Neuronal stem cell (in vitro differentiated cells): ENCODE measurements at regions not wholly inside any gene's neighbourhood (a gene's known extent, or its start where the extent isn't known, plus 50 kb on each side); places are given as distances from the start of the nearest gene placed in this dataset.
A peak's percentile ranks its signal among the peaks of the same experiment; 100 is the strongest.

Experiments
- DNase-seq: peaks from one replicate; pipeline ENCODE4 v3.0.0-alpha.2; 2013; ENCODE audit warnings: low spot score
- H2AFZ ChIP-seq: one replicate; pipeline ENCODE4 v1.6.1; 2013; ENCODE audit warnings: mild to moderate bottlenecking, low read length, inconsistent platforms
- H2AK5ac ChIP-seq: 2 replicates; pipeline ENCODE4 v1.6.1; 2013; ENCODE audit warnings: low read depth, mild to moderate bottlenecking, inconsistent platforms, low read length, moderate library complexity, mixed read lengths
- H2BK120ac ChIP-seq: 2 replicates; pipeline ENCODE4 v1.6.1; 2013; ENCODE audit warnings: low read depth, mild to moderate bottlenecking, inconsistent platforms, low read length, moderate library complexity, mixed read lengths
- H2BK12ac ChIP-seq: one replicate; pipeline ENCODE4 v1.6.1; 2013; ENCODE audit warnings: low read length, inconsistent platforms
- H2BK15ac ChIP-seq: 2 replicates; pipeline ENCODE4 v1.6.1; 2013; ENCODE audit warnings: mild to moderate bottlenecking, low read length, inconsistent platforms, mixed read lengths
- H2BK5ac ChIP-seq: one replicate; pipeline ENCODE4 v1.6.1; 2013; ENCODE audit warnings: inconsistent platforms, mild to moderate bottlenecking, low read length, moderate library complexity
- H3K14ac ChIP-seq: one replicate; pipeline ENCODE4 v1.6.1; 2013; ENCODE audit warnings: low read length, inconsistent platforms
- H3K18ac ChIP-seq: 2 replicates; pipeline ENCODE4 v1.6.1; 2013; ENCODE audit warnings: low read length, inconsistent platforms
- H3K23ac ChIP-seq: 2 replicates; pipeline ENCODE4 v1.6.1; 2013; ENCODE audit warnings: low read depth, mild to moderate bottlenecking, mixed read lengths, low read length, inconsistent platforms; ENCODE audit not compliant: poor library complexity
- H3K27ac ChIP-seq: replicated peaks from 3 replicates; pipeline ENCODE4 v1.5.1; 2013; ENCODE audit warnings: low read length, inconsistent platforms
- H3K27me3 ChIP-seq, 3 experiments: 2 replicates each; pipeline ENCODE4 v1.6.1; 2013; ENCODE audit warnings: low read length in 3 of 3, mild to moderate bottlenecking in 2 of 3, inconsistent platforms in 1 of 3, low read depth in 1 of 3, mixed read lengths in 1 of 3, moderate library complexity in 1 of 3; ENCODE audit not compliant: control insufficient read depth in 3 of 3, insufficient read depth in 3 of 3
- H3K36me3 ChIP-seq, 2 donors: replicated peaks in 1 of 2; 2 replicates each; pipeline ENCODE4 v1.6.1; 2013; ENCODE audit warnings: low read length in 2 of 2; ENCODE audit not compliant: control insufficient read depth in 2 of 2, insufficient read depth in 2 of 2
- H3K4ac ChIP-seq: 2 replicates; pipeline ENCODE4 v1.6.1; 2013; ENCODE audit warnings: inconsistent platforms, mild to moderate bottlenecking, low read length, moderate library complexity
- H3K4me1 ChIP-seq, 2 donors: 1 replicate in 1 of 2; 2 replicates in 1 of 2; pipeline ENCODE4 v1.6.1; 2013; ENCODE audit warnings: low read length in 2 of 2, low read depth in 1 of 2; ENCODE audit not compliant: control insufficient read depth in 2 of 2, insufficient read depth in 1 of 2
- H3K4me2 ChIP-seq: one replicate; pipeline ENCODE4 v1.6.1; 2013; ENCODE audit warnings: mild to moderate bottlenecking, low read length, inconsistent platforms; ENCODE audit not compliant: insufficient read depth, poor library complexity, severe bottlenecking
- H3K4me3 ChIP-seq, 2 donors: 2 replicates each; pipeline ENCODE4 v1.5.1; 2013; ENCODE audit warnings: low read length in 2 of 2, mild to moderate bottlenecking in 2 of 2, inconsistent platforms in 1 of 2, moderate library complexity in 1 of 2
- H3K79me1 ChIP-seq: one replicate; pipeline ENCODE4 v1.6.1; 2013; ENCODE audit warnings: low read depth, mild to moderate bottlenecking, inconsistent platforms, low read length, moderate library complexity
- H3K9ac ChIP-seq: one replicate; pipeline ENCODE4 v1.6.1; 2013; ENCODE audit warnings: mild to moderate bottlenecking, low read depth, low read length, inconsistent platforms; ENCODE audit not compliant: poor library complexity
- H3K9me3 ChIP-seq, 2 donors: replicated peaks in 1 of 2; 2 replicates each; pipeline versions ENCODE3 to v1.6.1; 2013; ENCODE audit warnings: low read length in 2 of 2, mild to moderate bottlenecking in 2 of 2, inconsistent platforms in 1 of 2, low read depth in 1 of 2, mixed read lengths in 1 of 2, moderate library complexity in 1 of 2; ENCODE audit not compliant: control insufficient read depth in 2 of 2, insufficient read depth in 1 of 2
- H4K8ac ChIP-seq: one replicate; pipeline ENCODE4 v1.6.1; 2013; ENCODE audit warnings: low read depth, mild to moderate bottlenecking, inconsistent platforms, low read length, moderate library complexity
- H4K91ac ChIP-seq: one replicate; pipeline ENCODE4 v1.6.1; 2013; ENCODE audit warnings: low read length, low read depth, mild to moderate bottlenecking, inconsistent platforms; ENCODE audit not compliant: poor library complexity
- WGBS, 2 donors: extraction: QIAGEN DNeasy Blood & Tissue Kit; methylation state at CpG; one replicate each; pipeline ENCODE4 v1.1.7; 2013; ENCODE audit warnings: missing lambda C conversion rate in 2 of 2, mixed read lengths in 1 of 2; ENCODE audit not compliant: insufficient read length in 2 of 2, insufficient replicate concordance in 1 of 2; ENCODE audit errors: extremely low coverage in 2 of 2; 5-methylcytosine and 5-hydroxymethylcytosine counted together

- H3K27ac ChIP-seq: no peak overlapping the region
- no peak overlapping the region for H3K4me2 ChIP-seq
- H3K4me3 ChIP-seq: no peak overlapping the region
- no peaks in the 10 kb centered on the region for H3K9me3 ChIP-seq
- H2BK120ac ChIP-seq: no peak overlapping the region
- H4K91ac ChIP-seq: no peak overlapping the region
- H3K36me3 ChIP-seq: no peaks in the 10 kb centered on the region
- H2BK15ac ChIP-seq: no peak overlapping the region
- H3K27me3 ChIP-seq: no peaks in the 10 kb centered on the region
- peaks cover 8% of the 10 kb centered on the region in 2 donors for H3K4me1 ChIP-seq
- H2AK5ac ChIP-seq: no peak overlapping the region
- H3K14ac ChIP-seq: no peak overlapping the region
- H2AFZ ChIP-seq: no peak overlapping the region
- DNase-seq: no peak
- H2BK5ac ChIP-seq: no peak overlapping the region
- no peak overlapping the region for H3K23ac ChIP-seq
- no peak overlapping the region for H2BK12ac ChIP-seq
- no peak overlapping the region for H3K18ac ChIP-seq
- no CpG with 5 or more reads among the region's 4 CpGs for WGBS, 2 donors
- H3K9ac ChIP-seq: no peak overlapping the region
- H3K79me1 ChIP-seq: no peaks in the 10 kb centered on the region
- no peak overlapping the region for H4K8ac ChIP-seq
- no peak overlapping the region for H3K4ac ChIP-seq
Observed at GRCh38 chr5:74419468-74419867, 221.1 kb downstream of the ENC1 start.

- Histone ChIP-seq H3K27me3 (no peaks in the 10 kb centered on the region), H3K4me1 (peaks cover 8 to 10% of the 10 kb centered on the region in 2 donors), H3K36me3 (no peaks in the 10 kb centered on the region), H3K4ac (no peak overlapping the region), H3K9me3 (no peaks in the 10 kb centered on the region), H2BK15ac (no peak overlapping the region), H3K4me2 (no peak overlapping the region), H3K27ac (no peak overlapping the region), H2BK120ac (no peak overlapping the region), H3K4me3 (no peak overlapping the region), H3K79me1 (no peaks in the 10 kb centered on the region), H4K8ac (no peak overlapping the region), H3K9ac (no peak overlapping the region), H3K18ac (no peak overlapping the region), H2BK12ac (no peak overlapping the region), H2BK5ac (no peak overlapping the region), H4K91ac (no peak overlapping the region), H2AK5ac (no peak overlapping the region), H3K14ac (no peak overlapping the region), H2AFZ (no peak overlapping the region), H3K23ac (no peak overlapping the region)
- no peak for DNase-seq
- WGBS, 2 donors: no CpG with 5 or more reads among the region's 2 CpGs
Observed at GRCh38 chr5:74418709-74419108, 221.8 kb downstream of the ENC1 start.

- no peak overlapping the region for H2AK5ac ChIP-seq
- peaks cover 10 to 13% of the 10 kb centered on the region in 2 donors for H3K4me1 ChIP-seq
- H3K14ac ChIP-seq: no peak overlapping the region
- WGBS, 2 donors: no CpG with 5 or more reads among the region's 1 CpG
- H2BK5ac ChIP-seq: no peak overlapping the region
- no peaks in the 10 kb centered on the region for H3K9me3 ChIP-seq
- H4K91ac ChIP-seq: no peak overlapping the region
- H3K79me1 ChIP-seq: no peaks in the 10 kb centered on the region
- no peaks in the 10 kb centered on the region for H3K36me3 ChIP-seq
- no peak overlapping the region for H2AFZ ChIP-seq
- H2BK120ac ChIP-seq: no peak overlapping the region
- H2BK15ac ChIP-seq: no peak overlapping the region
- no peak overlapping the region for H3K27ac ChIP-seq
- H3K4me2 ChIP-seq: no peak overlapping the region
- no peaks in the 10 kb centered on the region for H3K27me3 ChIP-seq
- H3K23ac ChIP-seq: no peak overlapping the region
- H4K8ac ChIP-seq: no peak overlapping the region
- no peak overlapping the region for H3K4me3 ChIP-seq
- no peak overlapping the region for H3K9ac ChIP-seq
- no peak overlapping the region for H2BK12ac ChIP-seq
- H3K4ac ChIP-seq: no peak overlapping the region
- no peak overlapping the region for H3K18ac ChIP-seq
- DNase-seq: no peak
Observed at GRCh38 chr5:74418261-74418660, 222.3 kb downstream of the ENC1 start.

DNA sequence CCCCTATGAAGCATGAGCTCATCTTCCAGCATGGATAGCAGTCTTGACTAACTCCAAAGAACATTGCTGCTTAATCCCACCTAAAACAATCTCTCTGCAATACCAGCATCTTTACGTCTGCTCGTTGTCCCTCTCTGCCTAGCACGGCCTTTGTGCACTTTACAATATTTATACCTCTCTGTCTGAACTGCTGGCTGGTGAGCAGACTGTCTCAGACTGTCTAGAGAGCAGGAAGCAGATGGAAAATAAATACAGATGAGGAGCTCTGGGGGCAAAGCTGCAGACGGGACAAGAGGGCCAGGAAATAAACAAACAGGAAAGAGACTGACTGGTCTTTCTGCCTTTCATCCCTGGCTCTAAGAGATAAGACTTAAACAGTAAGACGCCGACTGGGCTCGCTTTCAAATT is 224.8 kb downstream of the ENC1 start:
- H2BK5ac ChIP-seq: no peak overlapping the region
- H3K18ac ChIP-seq: no peak overlapping the region
- H2AK5ac ChIP-seq: no peak overlapping the region
- H3K9ac ChIP-seq: no peak overlapping the region
- H2BK15ac ChIP-seq: no peak overlapping the region
- H3K27me3 ChIP-seq: no peaks in the 10 kb centered on the region
- H3K36me3 ChIP-seq: no peaks in the 10 kb centered on the region
- no peak overlapping the region for H3K4me3 ChIP-seq
- H4K8ac ChIP-seq: no peak overlapping the region
- H3K27ac ChIP-seq: no peak overlapping the region
- no peak overlapping the region for H3K4ac ChIP-seq
- no peak overlapping the region for H3K14ac ChIP-seq
- WGBS, 2 donors: no CpG with 5 or more reads among the region's 7 CpGs
- H3K79me1 ChIP-seq: no peaks in the 10 kb centered on the region
- no peak overlapping the region for H2BK12ac ChIP-seq
- peaks cover 13 to 29% of the 10 kb centered on the region in 2 donors for H3K4me1 ChIP-seq
- H3K23ac ChIP-seq: no peak overlapping the region
- no peaks in the 10 kb centered on the region for H3K9me3 ChIP-seq
- H2AFZ ChIP-seq: peak overlapping the region; percentile 81
- no peak overlapping the region for H3K4me2 ChIP-seq
- no peak for DNase-seq
- no peak overlapping the region for H4K91ac ChIP-seq
- no peak overlapping the region for H2BK120ac ChIP-seq
